ENCODE measurements at regions not wholly inside any gene's neighbourhood (a gene's known extent, or its start where the extent isn't known, plus 50 kb on each side); places are given as distances from the start of the nearest gene placed in this dataset.

- Histone ChIP-seq H4K91ac (ENCODE audit: insufficient read length, low read depth, low read length) (no peak overlapping the region), H2AK5ac (ENCODE audit: insufficient read length, low read length) (no peak overlapping the region), H3K27ac (ENCODE audit: insufficient read length, low read depth, low read length) (no peak overlapping the region), H3K18ac (ENCODE audit: insufficient read length, low read depth, low read length) (no peak overlapping the region), H3K23ac (ENCODE audit: insufficient read length, low read depth, low read length) (no peak overlapping the region), H3K27me3 (ENCODE audit: insufficient read depth, low read length) (no peaks in the 10 kb centered on the region), H2BK5ac (ENCODE audit: insufficient read length, low read length) (no peak overlapping the region), H3K9ac (ENCODE audit: extremely low read depth, insufficient read length, low read length) (no peak overlapping the region), H2BK15ac (ENCODE audit: low read depth, low read length) (no peak overlapping the region), H2BK20ac (ENCODE audit: low read depth, low read length, poor library complexity, severe bottlenecking) (no peak overlapping the region), H4K20me1 (ENCODE audit: control insufficient read depth, insufficient read depth, insufficient read length) (no peaks in the 10 kb centered on the region), H4K5ac (ENCODE audit: insufficient read length, low read depth, low read length) (no peak overlapping the region), H3K23me2 (ENCODE audit: insufficient read length, low read depth, low read length, poor library complexity, severe bottlenecking) (no peaks in the 10 kb centered on the region), H4K8ac (replicated peaks; ENCODE audit: insufficient read length, low read depth, low read length) (no peak overlapping the region), H3T11ph (ENCODE audit: low read length) (no peak overlapping the region), H2AFZ (ENCODE audit: low read length) (no peak overlapping the region), H3K79me2 (ENCODE audit: insufficient read depth, low read length) (no peaks in the 10 kb centered on the region), H2BK120ac (ENCODE audit: low read depth, low read length, poor library complexity, severe bottlenecking) (no peak overlapping the region), H3K4ac (ENCODE audit: low read depth, low read length) (no peak overlapping the region), H3K9me3 (ENCODE audit: control insufficient read depth, low read depth, low read length) (no peaks in the 10 kb centered on the region), H2BK12ac (ENCODE audit: insufficient read length, low read depth, low read length) (no peak overlapping the region), H3K4me2 (ENCODE audit: insufficient read depth, insufficient read length, low read length) (no peak overlapping the region), H3K4me1 (ENCODE audit: insufficient read depth, low read length) (no peaks in the 10 kb centered on the region), H3K79me1 (ENCODE audit: insufficient read depth, low read depth, low read length, poor library complexity, severe bottlenecking) (no peaks in the 10 kb centered on the region), H3K14ac (ENCODE audit: insufficient read depth, low read length) (no peak overlapping the region), H3K56ac (ENCODE audit: insufficient read length, low read depth, low read length) (no peak overlapping the region)
- Mint-ChIP-seq H3K27me3 (ENCODE audit: low read depth) (no peaks in the 10 kb centered on the region), H3K4me3 (no peak overlapping the region), H3K36me3 (ENCODE audit: insufficient read depth in 1 of 3, low read depth in 3 of 3) (peaks cover 10 to 33% (median 13%) of the 10 kb centered on the region in 3 experiments), H3K9me3 (peaks cover 27 to 42% of the 10 kb centered on the region in 2 experiments), H3K4me1 (peaks cover 10% of the 10 kb centered on the region in 2 experiments), H3K27ac (no peak overlapping the region)
- no peak for DNase-seq
- no CpG with 5 or more reads among the region's 2 CpGs for WGBS (ENCODE audit: extremely low coverage, insufficient read length, low lambda C conversion rate)
- TF ChIP-seq CTCF (conservative IDR thresholded peaks at IDR 0.05) = no peak
Measured at GRCh38 chr11:37134637-37135036, 536.6 kb upstream of the RAG2 start.
